CD4-positive, alpha-beta T cell treated with Interleukin-15 for 1 hour (primary cell): ENCODE measurements at regions not wholly inside any gene's neighbourhood (a gene's known extent, or its start where the extent isn't known, plus 50 kb on each side); places are given as distances from the start of the nearest gene placed in this dataset.

Experiments
- DNase-seq: peaks from one replicate; pipeline ENCODE4 v3.0.0-alpha.2; 2020

DNA sequence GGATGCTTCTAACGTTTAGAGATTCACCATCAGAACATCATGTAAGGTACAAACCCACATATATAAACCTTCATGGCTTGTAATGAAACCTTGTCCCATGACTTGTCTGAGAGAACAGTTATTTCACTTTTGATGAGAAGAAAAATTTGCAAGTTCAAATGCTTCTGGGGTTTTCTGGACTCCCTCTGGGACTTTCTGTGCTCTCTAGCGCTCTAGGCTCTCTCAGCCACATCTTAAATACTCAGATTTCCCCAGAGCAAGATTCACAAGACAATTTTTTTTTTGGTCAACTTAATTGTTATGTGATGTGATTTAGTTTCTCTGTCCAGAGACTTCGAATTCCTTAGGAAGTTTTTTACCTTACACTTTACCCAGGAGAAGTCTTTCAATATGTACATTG is 282.8 kb upstream of the EDNRB start:
- no peak for DNase-seq

DNA sequence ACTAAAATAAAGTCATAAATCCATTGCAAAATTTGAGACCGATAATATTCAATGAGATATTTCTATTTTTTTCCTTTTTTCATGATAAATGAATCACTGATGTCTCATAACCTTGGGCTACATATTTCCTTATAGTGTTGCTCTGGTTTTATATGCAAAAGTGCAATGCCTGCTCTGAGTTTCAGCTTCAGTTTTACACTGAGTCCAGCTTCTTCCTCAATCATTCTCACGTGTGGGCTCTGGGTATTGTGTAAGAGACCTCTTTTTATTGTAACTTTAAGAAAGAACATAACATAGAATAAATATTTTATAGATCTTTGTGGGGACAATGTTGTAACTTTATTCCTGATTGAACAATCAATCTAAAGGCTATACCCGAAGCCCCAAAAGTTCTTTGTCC is 280.2 kb upstream of the EDNRB start:
- no peak for DNase-seq

GRCh38 chr13:78198419-78198818 is 279.8 kb upstream of the EDNRB start:
- no peak for DNase-seq

- DNase-seq: no peak
Measured at GRCh38 chr13:78197231-78197630, 278.6 kb upstream of the EDNRB start.

GRCh38 chr13:78194904-78195639 is 276.4 kb upstream of the EDNRB start:
- no peak for DNase-seq

DNA sequence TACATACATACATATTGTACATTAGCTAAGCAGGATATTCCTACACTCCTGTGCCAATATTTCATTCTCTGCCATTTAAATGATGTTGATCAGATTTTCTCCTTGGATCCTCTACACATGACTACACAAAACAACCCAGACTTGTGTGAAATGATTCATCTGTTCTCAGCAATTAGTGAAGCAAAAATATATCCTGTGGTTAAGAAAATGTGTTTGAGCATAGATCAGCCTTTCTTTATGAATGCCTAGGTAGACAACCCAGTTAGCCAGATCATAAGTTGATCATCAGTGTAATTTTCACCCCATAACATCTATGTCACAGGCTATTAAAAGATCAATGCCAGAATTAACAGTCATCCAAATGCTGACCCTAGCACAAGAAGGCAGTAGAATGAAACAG is 275.2 kb upstream of the EDNRB start:
- no peak for DNase-seq

GRCh38 chr13:78192716-78193115 is 274.1 kb upstream of the EDNRB start:
- no peak for DNase-seq

DNA sequence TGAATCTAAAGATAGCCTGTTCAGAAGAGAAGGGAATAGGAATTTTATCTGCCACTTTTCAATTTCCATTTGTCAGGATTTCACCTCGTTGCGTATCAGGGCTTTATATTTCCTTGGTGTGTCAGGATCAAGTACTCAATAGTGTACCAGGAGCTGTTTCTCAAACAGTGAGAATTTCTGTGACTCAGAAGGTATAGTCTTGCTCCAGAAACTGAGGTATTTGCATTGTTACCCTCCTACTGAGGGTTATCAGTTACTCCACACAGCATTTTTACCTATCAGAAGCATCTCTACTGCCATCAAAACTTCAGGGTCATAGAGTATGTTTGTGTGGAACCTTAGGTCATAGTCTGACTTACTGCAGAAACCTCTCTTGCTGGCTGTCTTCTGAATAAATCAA is 271.7 kb upstream of the EDNRB start:
- no peak for DNase-seq

DNA sequence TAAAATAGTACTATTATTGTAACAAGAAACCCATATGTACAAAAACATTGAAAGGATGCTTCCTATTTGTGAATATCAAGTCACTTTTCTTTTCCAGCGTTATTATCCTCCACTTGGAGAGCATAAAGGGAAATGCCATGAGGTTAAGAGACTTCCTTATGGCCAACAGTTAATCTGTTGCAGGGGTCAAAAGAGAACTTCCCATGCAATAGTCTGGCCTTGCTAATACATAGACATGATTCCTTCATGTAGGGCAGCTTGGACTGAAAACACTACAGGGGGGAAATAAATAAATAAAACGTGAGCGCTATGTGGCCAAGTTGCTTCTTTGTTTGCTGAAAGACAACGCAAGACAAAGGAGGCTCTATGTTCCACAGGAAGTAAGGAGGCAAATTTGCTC is 269.1 kb upstream of the EDNRB start:
- no peak for DNase-seq

GRCh38 chr13:78185700-78186099 is 267.1 kb upstream of the EDNRB start:
- no peak for DNase-seq

GRCh38 chr13:78183732-78184131 is 265.1 kb upstream of the EDNRB start:
- DNase-seq: no peak

DNA sequence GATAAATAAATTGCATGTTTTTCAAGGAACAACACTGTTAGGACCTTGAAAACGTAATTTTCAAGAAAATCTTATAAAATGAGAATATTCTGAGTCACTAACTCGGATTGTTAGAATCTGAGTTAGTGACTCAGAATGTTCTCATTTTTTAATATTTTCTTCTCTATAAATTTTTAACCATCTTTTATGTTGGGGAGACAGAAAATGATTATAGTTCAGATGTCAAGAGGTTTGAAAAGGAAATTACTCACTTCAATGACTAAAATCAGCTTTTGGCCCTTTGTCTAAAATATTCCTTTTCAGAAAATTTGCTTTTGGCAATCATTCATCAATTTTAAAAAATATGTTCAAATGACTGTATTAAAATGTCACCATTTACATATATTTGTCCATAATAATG is 264.2 kb upstream of the EDNRB start:
- DNase-seq: no peak

DNA sequence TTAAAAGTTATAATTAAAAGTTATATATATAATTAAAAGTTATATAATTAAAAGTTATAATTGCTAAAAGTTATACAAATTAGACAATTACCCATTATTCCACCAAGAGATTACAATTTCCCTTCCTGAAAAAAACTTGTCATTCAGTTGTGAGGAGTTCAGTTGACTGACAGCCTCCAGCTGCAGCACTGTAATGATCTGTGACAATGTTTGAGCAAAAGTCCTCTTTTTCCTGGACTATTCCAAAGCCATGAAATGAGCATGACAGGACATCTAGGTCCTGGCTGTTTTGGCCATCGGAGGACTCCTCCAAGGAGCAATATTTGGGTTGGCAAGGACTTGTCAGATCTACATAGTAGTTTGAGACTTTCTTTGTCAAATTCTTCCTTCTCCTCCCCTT is 258.7 kb upstream of the EDNRB start:
- no peak for DNase-seq

GRCh38 chr13:78176880-78177279 is 258.2 kb upstream of the EDNRB start:
- no peak for DNase-seq

DNA sequence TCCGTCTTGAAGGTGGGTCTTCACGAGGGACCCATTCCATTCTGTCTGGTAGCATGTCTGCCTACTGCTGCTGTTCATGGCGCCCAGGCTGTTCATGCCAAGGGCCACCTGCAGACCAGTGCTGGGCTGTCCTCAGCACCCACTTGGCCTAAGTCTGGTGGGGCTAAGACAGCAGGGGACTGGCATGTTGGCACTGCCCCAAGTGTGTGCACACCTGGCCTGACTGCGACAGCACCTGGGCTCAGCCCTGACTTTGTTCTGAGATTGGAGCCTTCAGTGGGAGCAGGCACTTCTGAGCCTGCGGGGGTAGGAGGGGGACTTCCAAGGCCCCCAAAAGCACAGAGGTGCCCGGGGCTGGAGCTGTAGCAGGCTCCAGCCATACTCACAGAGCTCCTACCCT is 250.8 kb upstream of the EDNRB start:
- DNase-seq: no peak

DNA sequence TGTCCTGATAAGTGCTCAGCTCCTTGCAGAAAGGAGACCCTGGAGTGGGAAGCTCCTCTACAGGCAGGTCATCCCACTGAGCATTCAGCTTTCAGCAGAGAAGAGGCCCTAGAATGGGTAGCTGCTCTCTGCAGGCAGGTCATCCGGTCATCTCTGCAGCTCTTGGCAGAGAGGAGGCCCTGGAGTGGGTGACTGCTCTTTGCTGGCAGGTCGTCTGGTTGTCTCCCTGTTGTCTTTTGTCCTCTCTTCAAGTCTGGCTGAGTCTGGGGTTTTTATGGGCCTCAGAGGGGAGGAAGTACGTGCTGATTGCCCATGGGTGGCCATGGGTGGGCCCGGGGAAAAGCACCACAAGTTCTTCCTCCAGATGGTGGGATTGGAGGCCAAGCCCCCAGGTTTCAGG is 250.3 kb upstream of the EDNRB start:
- DNase-seq: no peak

- DNase-seq: no peak
Measured at GRCh38 chr13:78161266-78161665, 242.6 kb upstream of the EDNRB start.

GRCh38 chr13:78160793-78161192 is 242.2 kb upstream of the EDNRB start:
- DNase-seq: no peak

GRCh38 chr13:78152415-78152814 is 233.8 kb upstream of the EDNRB start:
- no peak for DNase-seq

DNA sequence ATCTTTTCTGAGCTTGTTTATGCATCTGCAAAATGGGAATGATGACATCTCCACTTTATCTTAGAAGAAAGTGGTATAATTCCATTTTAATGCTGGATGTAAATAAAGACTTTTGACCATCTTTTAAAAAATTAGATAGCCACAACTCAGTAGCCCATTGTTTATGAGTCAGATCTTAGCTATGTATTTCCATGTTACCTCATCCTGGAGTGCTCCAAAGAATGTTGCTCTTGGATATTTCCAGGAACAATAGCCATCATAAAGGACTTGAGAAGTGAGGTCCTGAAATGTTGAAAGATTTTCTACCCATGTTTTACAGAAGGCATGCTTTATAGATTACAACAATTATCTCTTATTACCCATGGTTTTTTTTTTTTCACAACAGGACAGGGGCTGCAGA is 229.3 kb upstream of the EDNRB start:
- no peak for DNase-seq

GRCh38 chr13:78145276-78145675 is 226.6 kb upstream of the EDNRB start:
- no peak for DNase-seq

- no peak for DNase-seq
Measured at GRCh38 chr13:78139765-78140164, 221.1 kb upstream of the EDNRB start.

GRCh38 chr13:78138756-78139155 is 220.1 kb upstream of the EDNRB start:
- no peak for DNase-seq

DNA sequence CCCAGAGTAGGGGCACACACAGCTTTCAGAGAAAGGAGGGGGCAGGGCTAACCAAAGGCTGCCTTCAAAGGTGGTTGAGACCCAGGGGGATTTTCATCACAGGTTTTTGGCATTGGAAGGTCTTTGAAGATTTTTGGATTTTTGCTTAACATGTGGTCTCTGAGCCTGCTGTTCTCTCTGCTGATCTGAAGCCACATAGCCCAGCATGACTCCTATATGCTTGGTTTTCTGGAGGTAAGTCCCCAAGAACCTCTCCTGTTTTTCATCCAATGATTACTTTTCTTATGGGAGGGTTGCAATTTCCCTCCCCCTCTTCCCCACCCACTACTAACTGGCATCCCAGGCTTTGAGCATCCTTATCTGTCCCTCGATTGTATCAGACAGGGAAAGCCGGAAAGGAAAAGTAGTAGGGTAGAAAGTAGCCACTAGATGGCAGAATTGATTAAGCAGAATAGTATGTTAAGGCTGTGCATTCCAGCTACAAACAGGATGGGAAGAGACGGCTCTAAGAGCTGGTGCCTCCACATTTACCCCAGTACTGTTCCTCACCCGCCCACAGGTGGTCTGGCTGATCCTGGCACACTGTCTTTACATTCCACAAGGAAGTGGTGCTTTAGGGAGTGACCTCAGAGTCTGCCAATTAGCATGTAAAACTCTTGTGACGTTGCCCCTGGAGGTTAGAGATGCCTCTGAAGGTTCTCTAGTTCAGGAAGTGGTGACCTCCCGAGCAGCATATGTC is 218.9 kb upstream of the EDNRB start:
- no peak for DNase-seq

GRCh38 chr13:78136966-78137365 is 218.3 kb upstream of the EDNRB start:
- no peak for DNase-seq
